Cerebellar nuclear complex (tissue), 1 donor: ENCODE measurements at regions not wholly inside any gene's neighbourhood (a gene's known extent, or its start where the extent isn't known, plus 50 kb on each side); places are given as distances from the start of the nearest gene placed in this dataset.

Experiments
- DNase-seq, 2 experiments: peaks; one replicate each; lab custom pipeline; 2025; lab: John Stamatoyannopoulos, UW

GRCh38 chr1:29875557-29876028, 639.3 kb downstream of the PTPRU start:
- DNase-seq: no peak

- DNase-seq: no peak
Measured at GRCh38 chr1:29870621-29871020, 634.3 kb downstream of the PTPRU start.

- DNase-seq: no peak
Measured at GRCh38 chr1:29869802-29870201, 633.5 kb downstream of the PTPRU start.

- DNase-seq: no peak
Measured at GRCh38 chr1:29868944-29869343, 632.6 kb downstream of the PTPRU start.

- DNase-seq: no peak
Measured at GRCh38 chr1:29868096-29868495, 631.8 kb downstream of the PTPRU start.

GRCh38 chr1:29865051-29865450, 628.7 kb downstream of the PTPRU start:
- no peak for DNase-seq

GRCh38 chr1:29864431-29865022, 628.2 kb downstream of the PTPRU start:
- DNase-seq: no peak

GRCh38 chr1:29861922-29862321, 625.6 kb downstream of the PTPRU start:
- DNase-seq: no peak

- no peak for DNase-seq
Measured at GRCh38 chr1:29861446-29861845, 625.1 kb downstream of the PTPRU start.

GRCh38 chr1:29860681-29861080, 624.4 kb downstream of the PTPRU start:
- DNase-seq: no peak

GRCh38 chr1:29860056-29860455, 623.7 kb downstream of the PTPRU start:
- DNase-seq: no peak

- DNase-seq: no peak
Measured at GRCh38 chr1:29859126-29859525, 622.8 kb downstream of the PTPRU start.

- DNase-seq: no peak
Measured at GRCh38 chr1:29858646-29859045, 622.3 kb downstream of the PTPRU start.

- no peak for DNase-seq
Measured at GRCh38 chr1:29856340-29857114, 620.2 kb downstream of the PTPRU start.

GRCh38 chr1:29855561-29856160, 619.3 kb downstream of the PTPRU start:
- no peak for DNase-seq

- no peak for DNase-seq
Measured at GRCh38 chr1:29854700-29855276, 618.5 kb downstream of the PTPRU start.

GRCh38 chr1:29853716-29854330, 617.5 kb downstream of the PTPRU start:
- DNase-seq: no peak

GRCh38 chr1:29852248-29852647, 615.9 kb downstream of the PTPRU start:
- DNase-seq: no peak

- DNase-seq: no peak
Measured at GRCh38 chr1:29851691-29852090, 615.4 kb downstream of the PTPRU start.

- DNase-seq: no peak
Measured at GRCh38 chr1:29849991-29850757, 613.9 kb downstream of the PTPRU start.

GRCh38 chr1:29849038-29849750, 612.9 kb downstream of the PTPRU start:
- DNase-seq: no peak
